H1 (cell line): ENCODE measurements at regions not wholly inside any gene's neighbourhood (a gene's known extent, or its start where the extent isn't known, plus 50 kb on each side); places are given as distances from the start of the nearest gene placed in this dataset.

Experiments used
- BCL11A ChIP-seq, 2 experiments: IDR thresholded peaks; one replicate each; pipeline ENCODE4 v1.6.1; 2011; ENCODE audit warnings: low read depth in 2 of 2, low read length in 2 of 2, mild to moderate bottlenecking in 2 of 2
- CHD2 ChIP-seq: IDR thresholded peaks from 2 replicates; pipeline ENCODE4 v1.6.1; 2012; ENCODE audit warnings: low read length, improper control_type of control experiment
- CHD7 ChIP-seq: fragments of 300-600 bp; sonication (generic); IDR thresholded peaks from 2 replicates; pipeline ENCODE4 v1.7.1; 2012; ENCODE audit warnings: low read length, moderate library complexity, mild to moderate bottlenecking, inconsistent platforms; ENCODE audit not compliant: insufficient replicate concordance
- EZH2 ChIP-seq: fragments of 200-600 bp; sonication (generic); IDR thresholded peaks from 2 replicates; pipeline ENCODE4 v1.7.1; 2012; ENCODE audit warnings: low read depth, mild to moderate bottlenecking, moderate library complexity, low read length, inconsistent platforms; ENCODE audit not compliant: severe bottlenecking
- HDAC6 ChIP-seq: IDR thresholded peaks from one replicate; pipeline ENCODE4 v1.7.1; 2012; ENCODE audit warnings: low read depth, mild to moderate bottlenecking, inconsistent platforms, low read length, moderate library complexity
- MAX ChIP-seq: IDR thresholded peaks from 2 replicates; pipeline ENCODE4 v1.6.1; 2012; ENCODE audit warnings: inconsistent platforms
- NANOG ChIP-seq: IDR thresholded peaks from 2 replicates; pipeline ENCODE4 v1.6.1; 2011; ENCODE audit warnings: low read length, low read depth, mild to moderate bottlenecking, inconsistent platforms; ENCODE audit not compliant: insufficient read depth, poor library complexity, severe bottlenecking
- POLR2AphosphoS5 ChIP-seq: IDR thresholded peaks from 2 replicates; pipeline ENCODE4 v1.6.1; 2011; ENCODE audit warnings: low read depth, low read length
- RXRA ChIP-seq: IDR thresholded peaks from 2 replicates; pipeline ENCODE4 v1.6.1; 2011; ENCODE audit warnings: low read depth, mild to moderate bottlenecking, low read length, moderate library complexity; ENCODE audit not compliant: insufficient read depth
- TAF7 ChIP-seq: optimal IDR thresholded peaks from 2 replicates; pipeline ENCODE3; 2011; ENCODE audit warnings: low read depth, mild to moderate bottlenecking, inconsistent platforms, low read length, moderate library complexity, borderline replicate concordance

- TF ChIP-seq CHD7 = no peak
- TF ChIP-seq HDAC6 = no peak
- no peak for TF ChIP-seq MAX
- no peak for TF ChIP-seq BCL11A (IDR thresholded peaks at IDR 0.05; ENCODE audit: low read depth in 2 of 2, low read length in 2 of 2)
- TF ChIP-seq TAF7 = no peak
- no peak for TF ChIP-seq RXRA
- TF ChIP-seq EZH2 = no peak
- TF ChIP-seq POLR2AphosphoS5 = no peak
- no peak for TF ChIP-seq CHD2
- no peak for TF ChIP-seq NANOG
These were observed 51.1 kb upstream of the TRDN start (continued) for GRCh38 chr6:123687864-123688263.
